Subcutaneous abdominal adipose tissue (tissue), 5 donors: ENCODE measurements at regions not wholly inside any gene's neighbourhood (a gene's known extent, or its start where the extent isn't known, plus 50 kb on each side); places are given as distances from the start of the nearest gene placed in this dataset.
"Not testable (repeated sequence)": the region's sequence is repeated elsewhere in the genome, so short reads cannot be mapped to it uniquely, and the experiment has no call there.

ENCODE experiments used
- H3K27ac ChIP-seq: one replicate; pipeline ENCODE4 v1.7.0; 2013; ENCODE audit warnings: low read depth, mild to moderate bottlenecking, inconsistent platforms, low read length, moderate library complexity
- H3K27me3 ChIP-seq, 5 donors: one replicate each; pipeline ENCODE4 v1.7.0; 2013; ENCODE audit warnings: low read length in 5 of 5, inconsistent platforms in 1 of 5; ENCODE audit not compliant: control insufficient read depth in 5 of 5, insufficient read depth in 4 of 5
- H3K36me3 ChIP-seq, 5 donors: one replicate each; pipeline ENCODE4 v1.7.0; 2013; ENCODE audit warnings: low read length in 5 of 5; ENCODE audit not compliant: control insufficient read depth in 5 of 5, insufficient read depth in 5 of 5
- H3K4me1 ChIP-seq, 5 donors: one replicate each; pipeline ENCODE4 v1.7.0; 2013; ENCODE audit warnings: low read length in 5 of 5, mild to moderate bottlenecking in 3 of 5, moderate library complexity in 1 of 5; ENCODE audit not compliant: control insufficient read depth in 5 of 5, insufficient read depth in 5 of 5
- H3K4me3 ChIP-seq, 5 donors: one replicate each; pipeline ENCODE4 v1.7.0; 2013; ENCODE audit warnings: low read length in 5 of 5, low read depth in 1 of 5
- H3K9ac ChIP-seq, 5 donors: one replicate each; pipeline ENCODE4 v1.7.0; 2013; ENCODE audit warnings: low read length in 5 of 5, mild to moderate bottlenecking in 4 of 5, moderate library complexity in 3 of 5
- H3K9me3 ChIP-seq, 5 donors: one replicate each; pipeline ENCODE4 v1.7.0; 2013; ENCODE audit warnings: low read length in 5 of 5; ENCODE audit not compliant: control insufficient read depth in 5 of 5
- donor health status: healthy.
- donor health status: healthy.
- donor health status: healthy.
- donor health status: healthy.
- donor health status: healthy.

DNA sequence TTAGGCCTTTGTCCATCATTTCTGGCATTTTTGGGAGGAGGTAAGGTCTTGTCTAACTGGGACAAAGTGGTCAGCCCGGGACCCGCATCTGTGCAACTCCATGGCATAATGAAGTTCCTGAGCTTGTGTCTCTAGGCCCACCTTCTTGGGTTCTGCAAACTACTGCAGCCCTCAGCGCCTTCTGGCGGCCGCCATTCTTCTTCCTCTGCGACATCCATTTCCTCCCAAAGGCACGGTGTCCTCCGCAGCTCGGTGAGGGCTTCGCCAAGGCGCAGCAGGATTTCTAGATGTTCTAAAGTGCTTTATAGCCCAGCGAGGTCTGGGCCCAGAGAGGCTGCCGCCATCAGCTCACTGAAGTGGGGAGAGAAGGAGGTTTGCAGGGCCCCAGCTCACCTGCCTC is 134.4 kb upstream of the OR4E1 start:
- no peak overlapping the region for H3K9ac ChIP-seq
- no peaks in the 10 kb centered on the region for H3K36me3 ChIP-seq
- peaks cover 0 to 3% (median 0%) of the 10 kb centered on the region in 5 donors for H3K9me3 ChIP-seq
- no peak overlapping the region for H3K4me3 ChIP-seq
- no peaks in the 10 kb centered on the region for H3K27me3 ChIP-seq
- H3K27ac ChIP-seq, result no peak overlapping the region
- H3K4me1 ChIP-seq, result no peaks in the 10 kb centered on the region

GRCh38 chr14:21804981-21805380 is 131.4 kb upstream of the OR4E1 start:
- Histone ChIP-seq H3K4me3 (no peak overlapping the region), H3K27ac (no peak overlapping the region), H3K4me1 (no peaks in the 10 kb centered on the region), H3K9ac (no peak overlapping the region), H3K27me3 (no peaks in the 10 kb centered on the region), H3K9me3 (no peaks in the 10 kb centered on the region), H3K36me3 (no peaks in the 10 kb centered on the region)

DNA sequence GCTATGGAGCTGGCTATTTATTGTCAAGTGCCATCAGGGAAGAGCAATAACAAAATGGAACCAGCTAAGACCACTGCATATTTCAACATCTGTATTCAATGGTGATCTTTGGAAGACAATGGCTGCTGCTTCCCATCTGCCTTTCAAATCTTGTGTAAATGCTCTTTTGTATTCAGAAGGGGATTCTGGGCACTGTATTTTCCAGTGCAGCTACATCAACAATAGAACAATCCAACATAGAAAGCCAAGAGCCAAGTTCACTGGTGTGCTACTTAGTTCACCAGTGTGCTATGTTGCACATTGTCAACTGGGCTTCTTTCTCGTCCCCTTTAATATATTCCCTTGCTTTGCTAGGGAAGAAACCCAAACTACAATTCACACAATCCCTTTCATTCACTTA is 128.8 kb upstream of the OR4E1 start:
- Histone ChIP-seq H3K27ac (no peak overlapping the region), H3K9me3 (no peaks in the 10 kb centered on the region), H3K9ac (no peak overlapping the region), H3K4me3 (no peak overlapping the region), H3K4me1 (no peaks in the 10 kb centered on the region), H3K27me3 (no peaks in the 10 kb centered on the region), H3K36me3 (no peaks in the 10 kb centered on the region)

DNA sequence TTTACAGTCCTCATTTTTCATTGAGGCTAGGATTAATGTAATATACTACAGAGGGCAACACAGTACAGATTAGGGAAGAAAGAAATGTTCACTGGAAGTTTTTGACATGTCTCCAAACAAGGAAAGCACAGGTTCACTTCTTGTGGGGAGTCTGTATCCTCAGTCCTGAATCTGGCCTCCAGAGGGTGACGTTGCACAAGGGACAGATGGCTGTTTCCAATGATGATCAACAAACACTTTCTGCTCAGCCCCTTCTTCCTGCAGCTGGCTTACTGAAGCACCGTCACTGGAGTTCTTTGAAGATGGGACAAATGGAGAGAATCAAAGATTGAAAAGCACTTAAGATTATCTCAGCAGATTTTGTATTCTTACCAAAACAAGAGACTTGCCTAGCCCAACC is 123.3 kb upstream of the OR4E1 start:
- no peaks in the 10 kb centered on the region for H3K27me3 ChIP-seq
- H3K27ac ChIP-seq, result no peak overlapping the region
- no peak overlapping the region for H3K4me3 ChIP-seq

DNA sequence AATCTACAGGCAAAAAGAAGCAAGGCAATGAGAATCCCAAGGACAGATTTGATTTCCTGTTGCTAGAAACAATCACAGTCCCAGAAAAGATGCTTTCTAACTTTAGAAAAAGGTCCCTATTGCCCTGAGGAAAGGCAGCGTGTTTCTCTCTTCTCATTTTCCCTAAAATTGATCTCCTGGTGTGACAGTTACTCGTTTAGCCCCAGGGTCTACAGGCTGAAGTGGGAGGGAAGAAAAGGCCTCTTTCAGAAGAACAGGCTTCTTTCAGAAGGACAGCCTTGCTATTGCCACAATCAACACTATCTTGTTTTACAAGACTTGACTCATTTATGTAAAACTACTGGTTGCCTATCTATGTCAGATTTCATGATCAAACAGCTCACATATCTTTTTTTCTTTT is 121.8 kb upstream of the OR4E1 start:
- H3K9ac ChIP-seq, result no peak overlapping the region
- H3K27ac ChIP-seq, result no peak overlapping the region
- H3K9me3 ChIP-seq, result no peaks in the 10 kb centered on the region
- no peak overlapping the region for H3K4me3 ChIP-seq
- no peaks in the 10 kb centered on the region for H3K4me1 ChIP-seq
- H3K36me3 ChIP-seq, result no peaks in the 10 kb centered on the region
- no peaks in the 10 kb centered on the region for H3K27me3 ChIP-seq

More for the DNA sequence above, 123.3 kb upstream of the OR4E1 start:
- H3K9me3 ChIP-seq, result no peaks in the 10 kb centered on the region
- no peaks in the 10 kb centered on the region for H3K4me1 ChIP-seq
- no peaks in the 10 kb centered on the region for H3K36me3 ChIP-seq
- H3K9ac ChIP-seq, result no peak overlapping the region

- H3K4me1 ChIP-seq, result no peaks in the 10 kb centered on the region
- H3K4me3 ChIP-seq, result no peak overlapping the region
- no peaks in the 10 kb centered on the region for H3K36me3 ChIP-seq
- no peaks in the 10 kb centered on the region for H3K27me3 ChIP-seq
- no peak overlapping the region for H3K27ac ChIP-seq
- no peak overlapping the region for H3K9ac ChIP-seq
- H3K9me3 ChIP-seq, result peaks cover 0 to 4% (median 0%) of the 10 kb centered on the region in 5 donors
Measured at GRCh38 chr14:21791749-21792148, 118.1 kb upstream of the OR4E1 start.

DNA sequence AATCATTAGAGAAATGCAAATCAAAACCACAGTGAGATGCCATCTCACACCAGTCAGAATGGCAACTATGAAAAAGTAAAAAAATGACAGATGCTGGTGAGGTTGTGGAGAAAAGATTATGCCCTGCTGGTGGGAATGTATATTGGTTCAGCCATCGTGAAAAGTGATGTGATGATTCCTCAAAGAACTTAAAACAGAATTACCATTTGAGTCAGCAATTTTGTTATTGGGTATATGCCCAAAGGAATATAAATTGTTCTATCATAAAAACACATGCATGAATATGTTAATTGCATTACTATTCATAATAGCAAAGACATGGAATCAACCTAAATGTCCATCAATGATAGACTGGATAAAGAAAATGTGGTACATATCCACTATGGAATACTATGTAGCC is 115.1 kb upstream of the OR4E1 start:
- not testable (repeated sequence) for H3K27ac ChIP-seq, H3K27me3 ChIP-seq, H3K9me3 ChIP-seq, H3K36me3 ChIP-seq, H3K4me3 ChIP-seq, H3K9ac ChIP-seq, H3K4me1 ChIP-seq

- H3K4me3 ChIP-seq, H3K36me3 ChIP-seq, H3K9ac ChIP-seq, H3K27ac ChIP-seq, H3K4me1 ChIP-seq, H3K9me3 ChIP-seq, H3K27me3 ChIP-seq: not testable (repeated sequence)
Measured at GRCh38 chr14:21787242-21787641, 113.6 kb upstream of the OR4E1 start.

GRCh38 chr14:21781543-21781942 is 107.9 kb upstream of the OR4E1 start:
- no peaks in the 10 kb centered on the region for H3K27me3 ChIP-seq
- no peak overlapping the region for H3K9ac ChIP-seq
- no peak overlapping the region for H3K4me3 ChIP-seq
- no peaks in the 10 kb centered on the region for H3K4me1 ChIP-seq
- H3K27ac ChIP-seq, result no peak overlapping the region
- no peaks in the 10 kb centered on the region for H3K9me3 ChIP-seq
- no peaks in the 10 kb centered on the region for H3K36me3 ChIP-seq

GRCh38 chr14:21780429-21781084 is 106.9 kb upstream of the OR4E1 start:
- H3K36me3 ChIP-seq, result no peaks in the 10 kb centered on the region
- H3K27ac ChIP-seq, result no peak overlapping the region
- H3K9me3 ChIP-seq, result no peaks in the 10 kb centered on the region
- H3K4me1 ChIP-seq, result no peaks in the 10 kb centered on the region
- no peak overlapping the region for H3K9ac ChIP-seq
- H3K27me3 ChIP-seq, result no peaks in the 10 kb centered on the region
- no peak overlapping the region for H3K4me3 ChIP-seq

- no peak overlapping the region for H3K27ac ChIP-seq
- H3K9ac ChIP-seq, result no peak overlapping the region
- H3K27me3 ChIP-seq, result no peaks in the 10 kb centered on the region
- no peaks in the 10 kb centered on the region for H3K36me3 ChIP-seq
- no peaks in the 10 kb centered on the region for H3K9me3 ChIP-seq
- H3K4me1 ChIP-seq, result no peaks in the 10 kb centered on the region
- no peak overlapping the region for H3K4me3 ChIP-seq
Measured at GRCh38 chr14:21771671-21772070, 98.1 kb upstream of the OR4E1 start.
